Small intestine (tissue), 7 donors: ENCODE measurements at regions not wholly inside any gene's neighbourhood (a gene's known extent, or its start where the extent isn't known, plus 50 kb on each side); places are given as distances from the start of the nearest gene placed in this dataset.

Source experiments
- DNase-seq, 2 donors: peaks; one replicate each; pipeline versions ENCODE4 v3.0.0 to v3.0.0-alpha.2; 2013
- FAIRE-seq: peaks from 2 replicates; lab custom pipeline; 2012; peaks lifted over from hg19 to GRCh38; lab: Jason Lieb, UNC
- H3K27ac ChIP-seq, 3 donors: one replicate each; pipeline ENCODE4 v1.5.1; 2013; ENCODE audit warnings: low read length in 2 of 3, mild to moderate bottlenecking in 2 of 3, control low read depth in 1 of 3, inconsistent platforms in 1 of 3, low read depth in 1 of 3, moderate library complexity in 1 of 3
- H3K27me3 ChIP-seq, 3 donors: one replicate each; pipeline ENCODE4 v1.6.1; 2013; ENCODE audit warnings: low read length in 3 of 3, inconsistent platforms in 1 of 3; ENCODE audit not compliant: control insufficient read depth in 3 of 3, insufficient read depth in 3 of 3
- H3K36me3 ChIP-seq, 3 donors: one replicate each; pipeline ENCODE4 v1.6.1; 2013; ENCODE audit warnings: low read length in 3 of 3, inconsistent platforms in 1 of 3, low read depth in 1 of 3, mild to moderate bottlenecking in 1 of 3, moderate library complexity in 1 of 3; ENCODE audit not compliant: control insufficient read depth in 3 of 3, insufficient read depth in 2 of 3
- H3K4me1 ChIP-seq, 3 donors: one replicate each; pipeline ENCODE4 v1.6.1; 2013; ENCODE audit warnings: low read length in 2 of 3, inconsistent platforms in 1 of 3, low read depth in 1 of 3, mild to moderate bottlenecking in 1 of 3, moderate library complexity in 1 of 3; ENCODE audit not compliant: control insufficient read depth in 3 of 3, insufficient read depth in 2 of 3
- H3K4me3 ChIP-seq, 3 donors: one replicate each; pipeline ENCODE4 v1.5.1; 2013; ENCODE audit warnings: low read length in 3 of 3, control low read depth in 1 of 3, inconsistent platforms in 1 of 3, low read depth in 1 of 3, mild to moderate bottlenecking in 1 of 3, moderate library complexity in 1 of 3
- H3K9me3 ChIP-seq, 2 donors: one replicate each; pipeline ENCODE4 v1.6.1; 2013; ENCODE audit warnings: low read depth in 1 of 2, low read length in 1 of 2; ENCODE audit not compliant: control insufficient read depth in 2 of 2, insufficient read depth in 1 of 2
- WGBS, 3 donors: extraction: QIAGEN DNeasy Blood & Tissue Kit; methylation state at CpG; one replicate each; pipeline ENCODE4 v1.1.7; 2013; 5-methylcytosine and 5-hydroxymethylcytosine counted together
- donor health status: healthy with polysubstance abuse.
- donor health status: control.
- donor health status: control.
- donor health status: Bipolar disorder and iron deficiency.
- donor health status: healthy.

DNA sequence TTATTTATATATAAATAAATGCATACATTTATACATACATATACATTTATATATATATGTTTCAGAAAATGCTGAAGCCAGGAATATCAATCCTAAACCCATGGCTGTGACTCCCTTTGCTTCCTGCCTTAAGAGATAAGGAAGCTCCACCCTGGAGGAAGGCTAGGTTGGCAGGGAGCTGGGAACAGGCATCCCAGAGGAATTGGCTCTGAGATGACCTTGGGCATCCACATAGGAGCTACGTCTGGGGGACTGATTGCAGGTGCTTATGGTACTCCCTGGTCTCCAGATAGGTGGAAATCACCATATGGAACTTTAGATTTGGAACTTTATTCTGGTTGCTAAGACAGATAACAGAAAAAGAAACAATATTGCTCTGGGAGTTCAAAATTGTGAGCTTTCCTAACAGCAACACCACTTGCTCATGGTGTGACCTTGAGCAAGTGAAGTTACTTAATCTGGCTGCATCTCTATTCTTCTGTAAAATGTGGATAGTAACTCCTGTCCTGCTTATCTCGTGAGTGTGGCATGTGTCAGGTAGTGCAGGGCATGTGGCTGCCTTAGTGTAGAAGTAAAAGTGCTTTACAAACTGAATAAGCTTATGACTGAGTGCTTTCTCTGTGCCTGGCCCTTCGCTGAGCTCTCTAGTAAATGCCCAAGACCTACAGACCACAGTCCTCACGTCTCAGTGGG, 341.0 kb downstream of the MEIS1 start:
- DNase-seq (no peak), FAIRE-seq (no peak)
- no peaks in the 10 kb centered on the region for H3K4me1 ChIP-seq
- no peaks in the 10 kb centered on the region for H3K36me3 ChIP-seq
- no peak overlapping the region for H3K4me3 ChIP-seq
- H3K27ac ChIP-seq, result no peak overlapping the region
- H3K9me3 ChIP-seq, result no peaks in the 10 kb centered on the region
- 36 to 69% (median 43%) methylated on average over 4 of the region's 4 CpGs for WGBS, 3 donors
- no peaks in the 10 kb centered on the region for H3K27me3 ChIP-seq

DNA sequence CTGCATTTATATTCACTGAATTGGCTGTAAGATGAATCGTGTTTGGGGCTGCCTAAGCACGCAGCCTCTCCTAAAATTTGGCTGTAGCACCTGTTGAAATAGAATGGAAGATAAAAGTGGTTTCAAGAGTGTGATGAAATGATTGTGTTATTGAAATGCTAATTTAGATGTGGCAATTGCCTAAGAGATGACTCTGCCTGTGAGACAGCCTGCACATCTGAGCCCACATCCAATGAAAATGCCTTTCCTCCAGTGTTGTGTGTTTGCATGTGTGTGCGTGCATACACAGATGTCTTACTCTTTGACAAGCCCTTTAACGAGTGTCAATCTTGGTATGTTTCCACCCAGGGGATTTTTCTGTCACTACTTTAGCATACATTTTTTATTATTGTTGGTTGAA, 346.9 kb downstream of the MEIS1 start:
- Histone ChIP-seq H3K4me1 (no peaks in the 10 kb centered on the region), H3K9me3 (no peaks in the 10 kb centered on the region), H3K27me3 (no peaks in the 10 kb centered on the region), H3K27ac (no peak overlapping the region), H3K36me3 (no peaks in the 10 kb centered on the region), H3K4me3 (no peak overlapping the region)
- no peak for FAIRE-seq
- no peak for DNase-seq
- 77 to 85% (median 84%) methylated on average over 4 of the region's 4 CpGs for WGBS, 3 donors

DNA sequence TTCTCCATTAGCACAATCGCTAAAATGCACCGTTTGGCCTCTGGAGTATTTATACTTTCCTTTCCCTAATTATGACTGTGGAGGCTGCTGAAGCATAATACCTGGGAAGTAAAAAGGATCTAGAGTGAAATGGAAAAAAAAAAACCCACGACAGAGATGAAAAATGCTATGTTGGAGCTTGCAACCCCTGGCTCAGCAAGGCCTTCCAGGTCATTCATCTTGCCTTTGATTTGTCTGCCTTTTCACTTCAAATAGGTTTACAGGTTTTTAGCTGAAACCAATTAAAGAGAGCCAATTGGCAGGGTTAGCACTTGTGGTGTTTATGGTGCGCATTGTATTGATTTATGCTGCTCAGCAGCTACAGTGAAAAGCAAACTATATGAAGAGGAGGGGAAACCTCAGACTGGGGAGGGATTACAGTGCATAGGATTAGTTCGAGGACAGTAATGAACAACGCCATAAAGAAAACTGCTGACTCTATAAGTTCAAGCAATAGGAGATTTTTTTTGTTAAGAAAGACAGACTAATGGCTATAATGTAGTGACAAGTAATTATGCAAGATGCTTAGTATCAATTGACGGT, 347.9 kb downstream of the MEIS1 start:
- no peaks in the 10 kb centered on the region for H3K27me3 ChIP-seq
- no peaks in the 10 kb centered on the region for H3K4me1 ChIP-seq
- FAIRE-seq (no peak), DNase-seq (no peak)
- no peaks in the 10 kb centered on the region for H3K36me3 ChIP-seq
- H3K27ac ChIP-seq, result no peak overlapping the region
- no peaks in the 10 kb centered on the region for H3K9me3 ChIP-seq
- 79 to 90% (median 87%) methylated on average over 7 of the region's 7 CpGs for WGBS, 3 donors
- no peak overlapping the region for H3K4me3 ChIP-seq

- Histone ChIP-seq H3K4me3 (no peak overlapping the region), H3K27me3 (no peaks in the 10 kb centered on the region), H3K27ac (no peak overlapping the region), H3K9me3 (no peaks in the 10 kb centered on the region), H3K36me3 (no peaks in the 10 kb centered on the region), H3K4me1 (no peaks in the 10 kb centered on the region)
- FAIRE-seq, result no peak
- 91 to 94% (median 92%) methylated on average over 5 of the region's 5 CpGs for WGBS, 3 donors
- no peak for DNase-seq
These were observed 354.8 kb downstream of the MEIS1 start for GRCh38 chr2:66789741-66790140.

DNA sequence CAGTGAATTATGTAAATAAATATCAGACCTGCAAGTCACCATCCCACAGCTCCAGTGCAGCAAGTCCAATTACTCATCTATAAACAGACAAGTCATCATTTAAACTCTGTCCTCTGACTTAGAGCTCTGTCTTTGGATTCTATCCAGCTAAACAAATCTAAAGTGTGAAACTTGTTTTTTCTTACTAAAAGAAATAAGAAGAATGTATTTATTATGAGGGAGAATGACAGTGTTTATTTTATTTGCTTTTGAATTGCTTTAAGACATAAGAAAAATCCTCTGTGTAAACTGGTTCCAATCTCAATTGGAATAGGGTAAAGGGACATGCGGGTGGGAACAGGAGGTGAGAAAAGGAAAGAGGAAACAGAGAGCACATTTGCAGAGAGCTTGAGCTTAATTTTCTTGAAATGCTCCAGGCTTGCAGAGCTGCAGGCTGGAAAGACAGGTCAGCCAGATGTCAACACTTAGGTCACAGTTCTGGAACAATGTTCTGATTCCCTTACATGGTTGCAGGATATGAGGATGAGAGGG, 355.8 kb downstream of the MEIS1 start:
- DNase-seq (peak in 1 of 2 donors; percentile 8), FAIRE-seq (no peak)
- Histone ChIP-seq H3K4me3 (no peak overlapping the region), H3K9me3 (no peaks in the 10 kb centered on the region), H3K4me1 (no peaks in the 10 kb centered on the region), H3K27ac (no peak overlapping the region), H3K27me3 (no peaks in the 10 kb centered on the region), H3K36me3 (no peaks in the 10 kb centered on the region)
- WGBS, 3 donors, result 60 to 96% (median 89%) methylated on average over 1 of the region's 1 CpG

DNA sequence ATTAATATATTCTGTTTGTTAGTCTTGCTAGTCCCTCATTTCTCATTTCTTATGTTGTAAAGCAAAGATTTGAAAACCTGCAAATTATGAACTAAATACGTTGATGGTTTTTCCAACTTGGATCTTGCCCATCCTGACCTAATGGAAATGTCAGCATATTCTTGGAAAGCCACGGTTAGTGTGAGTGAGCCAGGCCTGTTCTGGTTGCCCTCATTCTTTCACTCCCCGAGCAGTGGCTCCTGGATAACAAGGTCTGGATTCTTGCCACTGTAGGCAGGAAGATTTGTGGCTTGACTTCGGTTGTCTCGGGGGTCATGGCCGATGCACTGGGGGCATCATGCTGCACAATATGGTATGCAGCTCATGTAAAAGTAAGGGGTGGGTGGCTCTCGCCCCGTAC, 359.1 kb downstream of the MEIS1 start:
- no peaks in the 10 kb centered on the region for H3K4me1 ChIP-seq
- 71 to 76% (median 71%) methylated on average over 8 of the region's 8 CpGs for WGBS, 3 donors
- no peak for FAIRE-seq
- H3K4me3 ChIP-seq, result no peak overlapping the region
- H3K36me3 ChIP-seq, result no peaks in the 10 kb centered on the region
- no peaks in the 10 kb centered on the region for H3K9me3 ChIP-seq
- no peaks in the 10 kb centered on the region for H3K27me3 ChIP-seq
- no peak for DNase-seq
- H3K27ac ChIP-seq, result no peak overlapping the region

DNA sequence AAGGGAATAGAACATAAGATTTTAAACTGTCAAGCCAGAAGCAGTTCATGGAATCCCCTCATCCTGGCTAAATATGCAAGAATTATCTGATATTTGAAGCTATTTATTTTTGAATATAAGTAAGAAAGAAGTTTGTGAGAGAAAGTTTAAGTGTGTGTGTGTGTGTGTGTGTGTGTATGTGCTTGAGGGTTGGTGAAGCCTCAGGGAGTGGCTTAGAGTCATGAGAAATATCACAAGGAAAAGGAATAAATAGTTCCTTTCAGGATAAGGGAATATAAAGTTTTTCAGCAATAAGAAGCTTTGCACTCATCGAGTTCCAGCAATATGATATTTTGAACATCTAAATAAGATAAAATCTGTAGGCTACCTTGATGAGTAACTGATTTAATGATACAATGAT, 359.6 kb downstream of the MEIS1 start:
- FAIRE-seq (no peak), DNase-seq (no peak)
- Histone ChIP-seq H3K27me3 (no peaks in the 10 kb centered on the region), H3K36me3 (no peaks in the 10 kb centered on the region), H3K9me3 (no peaks in the 10 kb centered on the region), H3K27ac (no peak overlapping the region), H3K4me1 (no peaks in the 10 kb centered on the region), H3K4me3 (no peak overlapping the region)
- 68 to 85% (median 83%) methylated on average over 1 of the region's 1 CpG for WGBS, 3 donors

- Histone ChIP-seq H3K36me3 (no peaks in the 10 kb centered on the region), H3K9me3 (no peaks in the 10 kb centered on the region), H3K4me1 (no peaks in the 10 kb centered on the region), H3K27me3 (no peaks in the 10 kb centered on the region), H3K27ac (no peak overlapping the region), H3K4me3 (no peak overlapping the region)
- no peak for DNase-seq
- 46 to 68% (median 52%) methylated on average over 2 of the region's 2 CpGs for WGBS, 3 donors
- no peak for FAIRE-seq
These were observed 368.0 kb downstream of the MEIS1 start for GRCh38 chr2:66802877-66803276.
